ENCODE measurements at regions not wholly inside any gene's neighbourhood (a gene's known extent, or its start where the extent isn't known, plus 50 kb on each side); places are given as distances from the start of the nearest gene placed in this dataset.
"Not testable (repeated sequence)": the region's sequence is repeated elsewhere in the genome, so short reads cannot be mapped to it uniquely, and the experiment has no call there.

- no peak overlapping the region for H3K4me3 Mint-ChIP-seq
- H3K27me3 Mint-ChIP-seq, result no peaks in the 10 kb centered on the region
- ChIA-PET CTCF (no interaction called here), POLR2A (no interaction called here)
- intact Hi-C loops (cut with micrococcal nuclease), result no loop called here
- H3K27ac Mint-ChIP-seq, result no peak overlapping the region
- no peaks in the 10 kb centered on the region for H3K4me1 Mint-ChIP-seq (ENCODE audit: low read depth)
- no peak for DNase-seq
- H3K36me3 Mint-ChIP-seq, result peaks cover 3% of the 10 kb centered on the region
- peaks cover 36% of the 10 kb centered on the region for H3K9me3 Mint-ChIP-seq
Observed at GRCh38 chr6:22173311-22173710, 123.5 kb downstream of the PRL start.

- CTCF ChIA-PET, POLR2A ChIA-PET: not testable (repeated sequence)
Observed at GRCh38 chr6:22180250-22180649, 116.6 kb downstream of the PRL start.

GRCh38 chr6:22184371-22184770 lies 112.5 kb downstream of the PRL start:
- H3K9me3 Mint-ChIP-seq, result peaks cover 37% of the 10 kb centered on the region

More at GRCh38 chr6:22180250-22180649, 116.6 kb downstream of the PRL start:
- H3K9me3 Mint-ChIP-seq, result peaks cover 31% of the 10 kb centered on the region
- intact Hi-C loops (cut with micrococcal nuclease); H3K4me1 Mint-ChIP-seq (ENCODE audit: low read depth); DNase-seq; H3K27ac Mint-ChIP-seq; H3K4me3 Mint-ChIP-seq; H3K36me3 Mint-ChIP-seq; H3K27me3 Mint-ChIP-seq: not testable (repeated sequence)

GRCh38 chr6:22189946-22190345 lies 106.9 kb downstream of the PRL start:
- intact Hi-C loops (cut with micrococcal nuclease), result no loop called here
- DNase-seq, result no peak
- no peak overlapping the region for H3K27ac Mint-ChIP-seq
- H3K4me1 Mint-ChIP-seq (ENCODE audit: low read depth), result no peaks in the 10 kb centered on the region
- H3K36me3 Mint-ChIP-seq, result no peaks in the 10 kb centered on the region
- peaks cover 8% of the 10 kb centered on the region for H3K9me3 Mint-ChIP-seq
- peaks cover 2% of the 10 kb centered on the region for H3K27me3 Mint-ChIP-seq
- no peak overlapping the region for H3K4me3 Mint-ChIP-seq
- ChIA-PET CTCF (no interaction called here), POLR2A (no interaction called here)

More at GRCh38 chr6:22184371-22184770, 112.5 kb downstream of the PRL start:
- H3K4me3 Mint-ChIP-seq, result no peak overlapping the region
- POLR2A ChIA-PET, result no interaction called here
- no peaks in the 10 kb centered on the region for H3K4me1 Mint-ChIP-seq (ENCODE audit: low read depth)
- CTCF ChIA-PET, result no interaction called here
- intact Hi-C loops (cut with micrococcal nuclease), result no loop called here
- no peak for DNase-seq
- H3K36me3 Mint-ChIP-seq, result no peaks in the 10 kb centered on the region
- no peak overlapping the region for H3K27ac Mint-ChIP-seq
- H3K27me3 Mint-ChIP-seq, result no peaks in the 10 kb centered on the region

- Mint-ChIP-seq H3K4me1 (ENCODE audit: low read depth) (no peaks in the 10 kb centered on the region), H3K4me3 (no peak overlapping the region), H3K9me3 (peaks cover 14% of the 10 kb centered on the region), H3K27ac (no peak overlapping the region), H3K36me3 (no peaks in the 10 kb centered on the region), H3K27me3 (peaks cover 2% of the 10 kb centered on the region)
- intact Hi-C loops (cut with micrococcal nuclease), result no loop called here
- POLR2A ChIA-PET, result no interaction called here
- DNase-seq, result no peak
- CTCF ChIA-PET, result no interaction called here
Observed at GRCh38 chr6:22194188-22194921, 102.5 kb downstream of the PRL start.

GRCh38 chr6:22199771-22200170 lies 97.1 kb downstream of the PRL start:
- ChIA-PET POLR2A (no interaction called here), CTCF (no interaction called here)
- no peak for DNase-seq
- Mint-ChIP-seq H3K9me3 (peaks cover 14% of the 10 kb centered on the region), H3K27ac (no peak overlapping the region), H3K27me3 (no peaks in the 10 kb centered on the region), H3K4me3 (no peak overlapping the region), H3K36me3 (no peaks in the 10 kb centered on the region), H3K4me1 (ENCODE audit: low read depth) (no peaks in the 10 kb centered on the region)
- intact Hi-C loops (cut with micrococcal nuclease), result no loop called here

- no peaks in the 10 kb centered on the region for H3K9me3 Mint-ChIP-seq
- intact Hi-C loops (cut with micrococcal nuclease), result no loop called here
- no peaks in the 10 kb centered on the region for H3K27me3 Mint-ChIP-seq
- no peak overlapping the region for H3K27ac Mint-ChIP-seq
- H3K4me1 Mint-ChIP-seq (ENCODE audit: low read depth), result no peaks in the 10 kb centered on the region
- DNase-seq, result no peak
- H3K4me3 Mint-ChIP-seq, result no peak overlapping the region
- no peaks in the 10 kb centered on the region for H3K36me3 Mint-ChIP-seq
- ChIA-PET CTCF (no interaction called here), POLR2A (no interaction called here)
Observed at GRCh38 chr6:22204153-22204552, 92.7 kb downstream of the PRL start.

GRCh38 chr6:22205266-22205665 lies 91.6 kb downstream of the PRL start:
- Mint-ChIP-seq H3K4me3 (no peak overlapping the region), H3K4me1 (ENCODE audit: low read depth) (no peaks in the 10 kb centered on the region), H3K27ac (no peak overlapping the region), H3K27me3 (no peaks in the 10 kb centered on the region), H3K36me3 (no peaks in the 10 kb centered on the region), H3K9me3 (no peaks in the 10 kb centered on the region)
- POLR2A ChIA-PET, result no interaction called here
- intact Hi-C loops (cut with micrococcal nuclease), result no loop called here
- CTCF ChIA-PET, result no interaction called here
- no peak for DNase-seq

- Mint-ChIP-seq H3K27ac (no peak overlapping the region), H3K4me1 (ENCODE audit: low read depth) (no peaks in the 10 kb centered on the region), H3K9me3 (no peaks in the 10 kb centered on the region), H3K27me3 (no peaks in the 10 kb centered on the region), H3K36me3 (no peaks in the 10 kb centered on the region), H3K4me3 (no peak overlapping the region)
- intact Hi-C loops (cut with micrococcal nuclease), result no loop called here
- ChIA-PET POLR2A (no interaction called here), CTCF (no interaction called here)
- DNase-seq, result no peak
Observed at GRCh38 chr6:22206106-22206505, 90.7 kb downstream of the PRL start.

- intact Hi-C loops (cut with micrococcal nuclease), result no loop called here
- Mint-ChIP-seq H3K4me1 (ENCODE audit: low read depth) (no peaks in the 10 kb centered on the region), H3K36me3 (no peaks in the 10 kb centered on the region), H3K9me3 (no peaks in the 10 kb centered on the region), H3K27me3 (no peaks in the 10 kb centered on the region), H3K4me3 (no peak overlapping the region), H3K27ac (no peak overlapping the region)
- POLR2A ChIA-PET, result no interaction called here
- no peak for DNase-seq
- CTCF ChIA-PET, result no interaction called here
Observed at GRCh38 chr6:22208026-22208425, 88.8 kb downstream of the PRL start.

- no peak for DNase-seq
- Mint-ChIP-seq H3K27me3 (no peaks in the 10 kb centered on the region), H3K9me3 (no peaks in the 10 kb centered on the region), H3K36me3 (no peaks in the 10 kb centered on the region), H3K4me1 (ENCODE audit: low read depth) (no peaks in the 10 kb centered on the region), H3K27ac (no peak overlapping the region), H3K4me3 (no peak overlapping the region)
- CTCF ChIA-PET, result no interaction called here
- intact Hi-C loops (cut with micrococcal nuclease), result no loop called here
- POLR2A ChIA-PET, result no interaction called here
Observed at GRCh38 chr6:22214314-22214713, 82.5 kb downstream of the PRL start.

- H3K27me3 Mint-ChIP-seq; H3K4me1 Mint-ChIP-seq (ENCODE audit: low read depth); H3K27ac Mint-ChIP-seq; CTCF ChIA-PET; H3K9me3 Mint-ChIP-seq; intact Hi-C loops (cut with micrococcal nuclease); H3K4me3 Mint-ChIP-seq; POLR2A ChIA-PET; DNase-seq; H3K36me3 Mint-ChIP-seq: not testable (repeated sequence)
Observed at GRCh38 chr6:22215474-22215873, 81.4 kb downstream of the PRL start.

GRCh38 chr6:22218410-22218809 lies 78.4 kb downstream of the PRL start:
- Mint-ChIP-seq H3K9me3 (no peaks in the 10 kb centered on the region), H3K27me3 (no peaks in the 10 kb centered on the region), H3K27ac (no peak overlapping the region), H3K4me3 (no peak overlapping the region), H3K36me3 (no peaks in the 10 kb centered on the region), H3K4me1 (ENCODE audit: low read depth) (no peaks in the 10 kb centered on the region)
- DNase-seq, result no peak
- intact Hi-C loops (cut with micrococcal nuclease), result no loop called here
- ChIA-PET POLR2A (no interaction called here), CTCF (no interaction called here)
